Neural cell (in vitro differentiated cells): ENCODE measurements at regions not wholly inside any gene's neighbourhood (a gene's known extent, or its start where the extent isn't known, plus 50 kb on each side); places are given as distances from the start of the nearest gene placed in this dataset.

ENCODE experiments used
- H2AFZ ChIP-seq: fragments of 200-600, 300-800 bp; sonication (generic), shearing (Covaris generic); 2 replicates; pipeline ENCODE4 v1.6.0; 2014; ENCODE audit warnings: low read depth, mild to moderate bottlenecking, antibody characterized with exemption, low read length, moderate library complexity
- H3F3A ChIP-seq: fragments of 200-600 bp; shearing (Covaris generic); 2 replicates; pipeline ENCODE4 v1.6.1; 2016; ENCODE audit warnings: mild to moderate bottlenecking, moderate library complexity, mixed read lengths, antibody characterized with exemption, low read length; ENCODE audit not compliant: insufficient read depth, poor library complexity, severe bottlenecking
- H3K27ac ChIP-seq: fragments of 200-600, 300-800 bp; sonication (generic), shearing (Covaris generic); 2 replicates; pipeline ENCODE4 v1.5.1; 2014; ENCODE audit warnings: mild to moderate bottlenecking, low read length, moderate library complexity
- H3K27me3 ChIP-seq: fragments of 300-800, 200-600 bp; sonication (generic), shearing (Covaris generic); 2 replicates; pipeline ENCODE4 v1.6.0; 2014; ENCODE audit warnings: mild to moderate bottlenecking, low read depth, low read length, moderate library complexity; ENCODE audit not compliant: insufficient read depth
- H3K36me3 ChIP-seq: fragments of 300-800, 200-600 bp; sonication (generic), shearing (Covaris generic); 2 replicates; pipeline ENCODE4 v1.5.1; 2014; ENCODE audit warnings: mild to moderate bottlenecking, antibody characterized with exemption, low read length, moderate library complexity; ENCODE audit not compliant: insufficient read depth
- H3K4me2 ChIP-seq: fragments of 300-800, 200-600 bp; sonication (generic), shearing (Covaris generic); 2 replicates; pipeline ENCODE4 v1.6.0; 2014; ENCODE audit warnings: mild to moderate bottlenecking, low read length
- H3K4me3 ChIP-seq: fragments of 300-800, 200-600 bp; sonication (generic), shearing (Covaris generic); 2 replicates; pipeline ENCODE4 v1.5.1; 2014; ENCODE audit warnings: mild to moderate bottlenecking, low read length, moderate library complexity
- H3K79me2 ChIP-seq: fragments of 200-600 bp; shearing (Covaris generic); replicated peaks from 2 replicates; pipeline ENCODE4 v1.6.0; 2014; ENCODE audit warnings: mild to moderate bottlenecking, low read length, moderate library complexity; ENCODE audit not compliant: insufficient read depth
- H3K9ac ChIP-seq: fragments of 300-800, 200-600 bp; sonication (generic), shearing (Covaris generic); 2 replicates; pipeline ENCODE4 v1.6.1; 2016; ENCODE audit warnings: mild to moderate bottlenecking, low read length, mixed read lengths
- H3K9me2 ChIP-seq: fragments of 200-600 bp; shearing (Covaris generic); 2 replicates; pipeline ENCODE4 v1.6.1; 2016; ENCODE audit warnings: mild to moderate bottlenecking, low read length, mixed read lengths; ENCODE audit not compliant: insufficient read depth
- H3K9me3 ChIP-seq: fragments of 200-600, 300-800 bp; sonication (generic), shearing (Covaris generic); 2 replicates; pipeline ENCODE4 v1.6.1; 2016; ENCODE audit warnings: mild to moderate bottlenecking, mixed run types, low read length, moderate library complexity, mixed read lengths
- H4K20me1 ChIP-seq: fragments of 200-600 bp; shearing (Covaris generic); 2 replicates; pipeline ENCODE4 v1.6.1; 2016; ENCODE audit warnings: mild to moderate bottlenecking, mixed run types; ENCODE audit not compliant: insufficient read depth
- CTCF ChIP-seq: fragments of 450-650 bp; IDR thresholded peaks from 2 replicates; pipeline ENCODE4 v1.5.1; 2014; ENCODE audit warnings: antibody characterized with exemption, mild to moderate bottlenecking, moderate library complexity; ENCODE audit not compliant: poor library complexity, severe bottlenecking
- EP300 ChIP-seq: fragments of 450-650 bp; conservative IDR thresholded peaks from 2 replicates; pipeline ENCODE4 v1.6.1; 2014; ENCODE audit warnings: antibody characterized with exemption, mild to moderate bottlenecking, moderate library complexity; ENCODE audit not compliant: poor library complexity, severe bottlenecking
- EZH2 ChIP-seq: fragments of 200-600, 300-800 bp; shearing (Covaris generic), sonication (generic); IDR thresholded peaks from 2 replicates; pipeline ENCODE4 v1.6.1; 2014; ENCODE audit warnings: antibody characterized with exemption, low read length, borderline replicate concordance, mild to moderate bottlenecking; ENCODE audit not compliant: insufficient read depth, poor library complexity, severe bottlenecking
- MXI1 ChIP-seq: fragments of 450-650 bp; conservative IDR thresholded peaks from 2 replicates; pipeline ENCODE4 v1.6.1; 2014; ENCODE audit warnings: antibody characterized with exemption, mild to moderate bottlenecking; ENCODE audit not compliant: poor library complexity, severe bottlenecking
- POLR2AphosphoS5 ChIP-seq: IDR thresholded peaks from 2 replicates; pipeline ENCODE4 v1.6.1; 2012
- RAD21 ChIP-seq: fragments of 450-650 bp; conservative IDR thresholded peaks from 2 replicates; pipeline ENCODE4 v1.6.1; 2014; ENCODE audit warnings: antibody characterized with exemption, mild to moderate bottlenecking, moderate library complexity
- REST ChIP-seq: IDR thresholded peaks from 2 replicates; pipeline ENCODE4 v1.6.1; 2012; ENCODE audit warnings: borderline replicate concordance
- SMC3 ChIP-seq: fragments of 450-650 bp; conservative IDR thresholded peaks from 2 replicates; pipeline ENCODE4 v1.6.1; 2014; ENCODE audit warnings: antibody characterized with exemption, mild to moderate bottlenecking, moderate library complexity; ENCODE audit not compliant: poor library complexity
- TAF1 ChIP-seq: IDR thresholded peaks from 2 replicates; pipeline ENCODE4 v1.6.1; 2012; ENCODE audit warnings: low read depth

GRCh38 chr7:149692557-149692982, 80.8 kb downstream of the ZNF467 start:
- no peak overlapping the region for H3K9ac ChIP-seq
- H3F3A ChIP-seq, result no peaks in the 10 kb centered on the region
- H2AFZ ChIP-seq, result no peak overlapping the region
- TF ChIP-seq MXI1, result no peak
- TF ChIP-seq EZH2, result no peak
- TF ChIP-seq TAF1, result no peak
- TF ChIP-seq CTCF, result no peak
- TF ChIP-seq EP300, result no peak
- no peak for TF ChIP-seq REST
- no peak for TF ChIP-seq POLR2AphosphoS5
- TF ChIP-seq SMC3, result no peak
- no peak for TF ChIP-seq RAD21
- H3K9me3 ChIP-seq, result no peaks in the 10 kb centered on the region
- H3K79me2 ChIP-seq, result no peaks in the 10 kb centered on the region
- H3K27me3 ChIP-seq, result peaks cover 10% of the 10 kb centered on the region
- H3K4me2 ChIP-seq, result no peak overlapping the region
- H3K36me3 ChIP-seq, result no peaks in the 10 kb centered on the region
- H3K9me2 ChIP-seq, result no peaks in the 10 kb centered on the region
- H4K20me1 ChIP-seq, result no peaks in the 10 kb centered on the region
- no peak overlapping the region for H3K27ac ChIP-seq
- no peak overlapping the region for H3K4me3 ChIP-seq

- Histone ChIP-seq H3K36me3 (no peaks in the 10 kb centered on the region), H3F3A (no peaks in the 10 kb centered on the region), H3K4me3 (no peak overlapping the region), H4K20me1 (no peaks in the 10 kb centered on the region), H3K27ac (no peak overlapping the region), H3K27me3 (peaks cover 10% of the 10 kb centered on the region), H3K4me2 (no peak overlapping the region), H3K79me2 (no peaks in the 10 kb centered on the region), H3K9ac (no peak overlapping the region), H3K9me3 (no peaks in the 10 kb centered on the region), H3K9me2 (no peaks in the 10 kb centered on the region), H2AFZ (no peak overlapping the region)
- TF ChIP-seq POLR2AphosphoS5, result no peak
- TF ChIP-seq EP300, result no peak
- TF ChIP-seq MXI1, result no peak
- TF ChIP-seq TAF1, result no peak
- no peak for TF ChIP-seq SMC3
- TF ChIP-seq REST, result no peak
- no peak for TF ChIP-seq RAD21
- no peak for TF ChIP-seq CTCF
- no peak for TF ChIP-seq EZH2
Measured at GRCh38 chr7:149692056-149692455, 81.3 kb downstream of the ZNF467 start.
